Lower leg skin (tissue), 3 donors: ENCODE measurements at regions not wholly inside any gene's neighbourhood (a gene's known extent, or its start where the extent isn't known, plus 50 kb on each side); places are given as distances from the start of the nearest gene placed in this dataset.

Source experiments
- CTCF ChIP-seq, 3 donors: fragments of 450-650 bp; IDR thresholded peaks; one replicate each; pipeline ENCODE4 v1.5.1; 2016; ENCODE audit warnings: antibody characterized with exemption in 3 of 3, mild to moderate bottlenecking in 3 of 3, moderate library complexity in 2 of 3
- POLR2A ChIP-seq, 2 donors: fragments of 450-650 bp; IDR thresholded peaks; one replicate each; pipeline ENCODE4 v1.6.1; 2016 to 2017; ENCODE audit warnings: antibody characterized with exemption in 2 of 2, mild to moderate bottlenecking in 1 of 2, moderate library complexity in 1 of 2

GRCh38 chr14:98270201-98270600 is 1001.8 kb downstream of the BCL11B start:
- no peak for TF ChIP-seq CTCF (IDR thresholded peaks at IDR 0.05)
- no peak for TF ChIP-seq POLR2A (IDR thresholded peaks at IDR 0.05)
